ENCODE measurements at regions not wholly inside any gene's neighbourhood (a gene's known extent, or its start where the extent isn't known, plus 50 kb on each side); places are given as distances from the start of the nearest gene placed in this dataset.

DNA sequence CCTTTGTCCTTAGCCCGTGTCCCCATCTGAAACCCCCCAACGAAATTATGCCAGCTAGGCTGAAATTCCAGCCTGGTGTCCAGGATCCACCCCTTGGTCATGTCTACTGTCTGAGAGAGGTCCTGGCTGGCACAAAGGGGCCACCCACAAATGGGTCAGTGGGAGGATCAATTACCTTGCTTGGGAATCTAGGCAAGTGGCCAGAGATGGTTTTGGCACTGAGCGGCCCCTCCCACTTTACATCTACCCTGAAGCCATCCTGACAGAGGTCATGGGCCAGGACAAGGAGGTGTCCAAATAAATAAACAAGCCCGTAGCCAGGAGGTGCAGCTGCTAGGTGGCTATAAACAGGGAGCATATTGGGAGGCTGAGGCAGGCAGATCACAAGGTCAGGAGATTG lies 311.5 kb downstream of the MN1 start:
- H3K4me1 Mint-ChIP-seq (ENCODE audit: low read depth): no peaks in the 10 kb centered on the region
- H3K36me3 Mint-ChIP-seq (ENCODE audit: low read depth): no peaks in the 10 kb centered on the region
- H3K27me3 Mint-ChIP-seq: no peaks in the 10 kb centered on the region
- no peak overlapping the region for H3K27ac Mint-ChIP-seq
- intact Hi-C loops (cut with micrococcal nuclease): no loop called here
- no peak overlapping the region for H3K4me3 Mint-ChIP-seq
- peaks cover 8% of the 10 kb centered on the region for H3K9me3 Mint-ChIP-seq

GRCh38 chr22:27491888-27492287 lies 309.7 kb downstream of the MN1 start:
- intact Hi-C loops (cut with micrococcal nuclease): no loop called here
- no peaks in the 10 kb centered on the region for H3K4me1 Mint-ChIP-seq (ENCODE audit: low read depth)
- no peak overlapping the region for H3K27ac Mint-ChIP-seq

DNA sequence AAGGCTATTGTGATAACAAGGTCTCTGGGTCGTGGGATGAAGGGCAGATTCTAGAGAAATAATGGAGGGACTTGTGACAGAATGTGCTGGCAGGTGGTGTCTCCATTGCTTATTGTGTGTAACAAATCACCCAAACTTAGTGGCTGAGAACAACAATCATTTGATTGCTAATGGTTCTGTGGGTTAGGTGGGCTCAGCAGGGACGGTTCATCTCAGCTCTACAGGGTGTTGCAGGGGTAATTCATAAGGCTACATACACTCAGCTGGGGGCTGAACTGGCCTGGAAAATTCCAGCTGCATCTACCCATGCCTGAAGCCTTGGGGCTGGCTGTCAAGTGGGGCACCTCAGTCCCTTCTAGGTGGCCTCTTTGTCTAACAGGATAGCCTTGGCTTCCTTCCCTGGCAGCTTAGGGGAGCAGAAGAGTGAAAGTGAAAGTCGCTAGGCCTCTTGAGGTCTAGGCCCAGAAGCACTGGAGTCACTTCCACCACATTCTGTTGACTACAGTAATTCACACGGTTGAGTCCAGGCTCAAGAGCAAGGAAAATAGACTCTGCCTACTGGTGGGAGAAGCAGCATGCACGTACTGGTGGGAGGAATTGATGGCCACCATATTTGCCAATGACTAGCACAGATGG lies 308.9 kb downstream of the MN1 start:
- peaks cover 8% of the 10 kb centered on the region for H3K9me3 Mint-ChIP-seq

More at GRCh38 chr22:27491888-27492287, 309.7 kb downstream of the MN1 start:
- H3K9me3 Mint-ChIP-seq: peaks cover 8% of the 10 kb centered on the region
- no peaks in the 10 kb centered on the region for H3K36me3 Mint-ChIP-seq (ENCODE audit: low read depth)
- H3K27me3 Mint-ChIP-seq: no peaks in the 10 kb centered on the region
- H3K4me3 Mint-ChIP-seq: no peak overlapping the region

DNA sequence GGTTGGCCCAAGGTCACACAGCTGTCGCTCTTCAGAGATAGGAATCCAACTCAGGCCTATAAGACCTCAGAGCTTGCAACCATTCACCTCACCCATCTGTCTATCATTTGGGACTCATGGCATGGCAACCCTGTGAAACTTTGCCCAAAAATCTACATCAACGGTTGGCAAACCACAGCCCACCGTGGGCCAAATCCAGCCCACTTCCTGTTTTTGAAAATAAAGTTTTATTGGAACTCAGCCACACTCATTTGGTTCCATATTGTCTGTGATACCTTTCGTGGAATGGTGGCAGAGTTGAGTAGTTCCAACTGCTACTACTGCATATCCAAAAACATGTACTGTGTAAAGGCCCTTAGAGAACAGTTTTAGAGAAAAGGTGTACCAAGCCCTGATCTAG lies 307.8 kb downstream of the MN1 start:
- Mint-ChIP-seq H3K4me1 (ENCODE audit: low read depth) (no peaks in the 10 kb centered on the region), H3K36me3 (ENCODE audit: low read depth) (no peaks in the 10 kb centered on the region), H3K27ac (no peak overlapping the region), H3K27me3 (no peaks in the 10 kb centered on the region), H3K4me3 (no peak overlapping the region), H3K9me3 (peaks cover 8% of the 10 kb centered on the region)
- intact Hi-C loops (cut with micrococcal nuclease): no loop called here

More for the DNA sequence above, 308.9 kb downstream of the MN1 start:
- H3K4me3 Mint-ChIP-seq: no peak overlapping the region
- no peaks in the 10 kb centered on the region for H3K27me3 Mint-ChIP-seq
- H3K36me3 Mint-ChIP-seq (ENCODE audit: low read depth): no peaks in the 10 kb centered on the region
- H3K4me1 Mint-ChIP-seq (ENCODE audit: low read depth): no peaks in the 10 kb centered on the region
- no peak overlapping the region for H3K27ac Mint-ChIP-seq
- intact Hi-C loops (cut with micrococcal nuclease): no loop called here

DNA sequence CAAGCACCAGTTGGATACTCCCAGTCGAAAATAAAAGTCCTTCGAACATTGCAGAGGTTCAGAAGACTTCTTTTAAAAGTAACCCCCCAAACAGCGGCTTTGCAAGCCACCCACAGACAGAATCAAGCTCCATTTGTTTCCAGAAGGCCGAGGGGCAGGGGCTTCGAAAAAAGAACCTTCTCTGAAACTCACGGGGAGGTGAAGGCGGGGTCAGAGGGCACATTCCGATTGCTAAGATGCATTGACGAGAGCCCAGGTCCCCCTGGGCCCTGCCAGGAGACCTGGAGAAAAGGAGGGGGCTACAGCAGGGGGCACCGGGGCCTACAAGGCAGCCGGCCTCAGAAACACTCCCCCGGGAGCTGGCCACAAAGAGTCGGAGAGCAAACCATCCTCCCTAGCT lies 306.8 kb downstream of the MN1 start:
- intact Hi-C loops (cut with micrococcal nuclease): no loop called here
- Mint-ChIP-seq H3K36me3 (ENCODE audit: low read depth) (no peaks in the 10 kb centered on the region), H3K4me1 (ENCODE audit: low read depth) (no peaks in the 10 kb centered on the region), H3K27ac (no peak overlapping the region), H3K27me3 (no peaks in the 10 kb centered on the region), H3K9me3 (peaks cover 8% of the 10 kb centered on the region), H3K4me3 (no peak overlapping the region)

DNA sequence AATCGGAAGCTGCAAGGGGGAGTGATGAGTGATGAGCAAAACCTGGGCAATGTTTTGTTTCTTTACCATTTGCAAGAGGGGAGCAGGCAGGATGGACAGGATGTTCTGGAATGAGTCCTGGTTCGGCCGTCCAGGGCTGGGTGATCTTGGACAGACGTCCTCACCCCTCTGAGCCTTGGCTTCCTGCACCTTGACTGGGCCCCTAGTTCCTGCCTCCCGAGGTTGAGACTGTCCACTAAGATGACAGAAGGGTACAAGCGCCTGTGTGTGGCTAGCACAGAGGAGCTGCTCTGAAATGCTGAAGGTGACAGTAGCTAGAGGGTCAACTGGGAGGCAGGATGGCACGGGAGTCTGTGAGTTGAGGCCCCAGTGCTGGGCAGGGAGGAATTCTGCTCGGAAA lies 306.2 kb downstream of the MN1 start:
- Mint-ChIP-seq H3K27ac (no peak overlapping the region), H3K27me3 (no peaks in the 10 kb centered on the region), H3K4me1 (ENCODE audit: low read depth) (no peaks in the 10 kb centered on the region), H3K36me3 (ENCODE audit: low read depth) (no peaks in the 10 kb centered on the region), H3K4me3 (no peak overlapping the region), H3K9me3 (peaks cover 8% of the 10 kb centered on the region)
- intact Hi-C loops (cut with micrococcal nuclease): no loop called here

- Mint-ChIP-seq H3K36me3 (ENCODE audit: low read depth) (no peaks in the 10 kb centered on the region), H3K4me3 (no peak overlapping the region), H3K4me1 (ENCODE audit: low read depth) (no peaks in the 10 kb centered on the region), H3K27ac (no peak overlapping the region), H3K27me3 (no peaks in the 10 kb centered on the region), H3K9me3 (no peaks in the 10 kb centered on the region)
- intact Hi-C loops (cut with micrococcal nuclease): no loop called here
Observed at GRCh38 chr22:27499121-27499520, 302.4 kb downstream of the MN1 start.

- Mint-ChIP-seq H3K4me1 (ENCODE audit: low read depth) (no peaks in the 10 kb centered on the region), H3K27ac (no peak overlapping the region), H3K9me3 (no peaks in the 10 kb centered on the region), H3K36me3 (ENCODE audit: low read depth) (no peaks in the 10 kb centered on the region), H3K4me3 (no peak overlapping the region), H3K27me3 (no peaks in the 10 kb centered on the region)
- intact Hi-C loops (cut with micrococcal nuclease): no loop called here
Observed at GRCh38 chr22:27501191-27501936, 300.2 kb downstream of the MN1 start.

- no peaks in the 10 kb centered on the region for H3K9me3 Mint-ChIP-seq
- no peaks in the 10 kb centered on the region for H3K36me3 Mint-ChIP-seq (ENCODE audit: low read depth)
- H3K27me3 Mint-ChIP-seq: no peaks in the 10 kb centered on the region
- H3K4me1 Mint-ChIP-seq (ENCODE audit: low read depth): no peaks in the 10 kb centered on the region
- intact Hi-C loops (cut with micrococcal nuclease): no loop called here
- no peak overlapping the region for H3K27ac Mint-ChIP-seq
- no peak overlapping the region for H3K4me3 Mint-ChIP-seq
Observed at GRCh38 chr22:27502327-27502726, 299.2 kb downstream of the MN1 start.

- no peaks in the 10 kb centered on the region for H3K36me3 Mint-ChIP-seq (ENCODE audit: low read depth)
- no peaks in the 10 kb centered on the region for H3K27me3 Mint-ChIP-seq
- no peak overlapping the region for H3K4me3 Mint-ChIP-seq
- H3K27ac Mint-ChIP-seq: no peak overlapping the region
- H3K4me1 Mint-ChIP-seq (ENCODE audit: low read depth): no peaks in the 10 kb centered on the region
- no peaks in the 10 kb centered on the region for H3K9me3 Mint-ChIP-seq
- intact Hi-C loops (cut with micrococcal nuclease): no loop called here
Observed at GRCh38 chr22:27504360-27505253, 296.9 kb downstream of the MN1 start.

DNA sequence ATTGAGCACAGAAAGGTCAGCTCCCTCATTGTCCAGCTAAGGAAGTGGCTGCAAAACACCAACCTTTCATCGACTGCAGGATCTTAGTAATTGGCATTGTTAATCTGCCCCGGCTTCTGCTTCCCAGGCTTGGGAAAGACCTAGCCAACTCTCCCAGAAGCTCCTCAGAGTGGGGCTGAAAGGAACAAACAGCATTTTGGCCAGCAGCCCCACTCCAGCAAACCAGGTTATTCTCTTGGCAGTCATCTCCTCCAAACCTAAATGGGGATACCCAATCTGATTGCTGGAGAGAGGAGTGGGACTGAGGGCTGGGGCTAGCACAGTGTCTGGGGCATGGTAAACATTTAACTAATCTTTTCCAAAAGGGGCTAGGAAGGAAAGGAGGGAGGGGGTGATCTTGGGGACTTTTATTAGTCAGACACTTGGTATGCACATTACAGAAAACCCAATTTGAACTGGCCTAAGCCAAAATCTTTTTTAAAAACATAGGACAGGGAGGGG lies 294.4 kb downstream of the MN1 start:
- intact Hi-C loops (cut with micrococcal nuclease): no loop called here
- no peaks in the 10 kb centered on the region for H3K36me3 Mint-ChIP-seq (ENCODE audit: low read depth)
- H3K9me3 Mint-ChIP-seq: no peaks in the 10 kb centered on the region
- no peaks in the 10 kb centered on the region for H3K27me3 Mint-ChIP-seq
- H3K4me1 Mint-ChIP-seq (ENCODE audit: low read depth): peaks cover 2% of the 10 kb centered on the region
- no peak overlapping the region for H3K27ac Mint-ChIP-seq
- no peak overlapping the region for H3K4me3 Mint-ChIP-seq

DNA sequence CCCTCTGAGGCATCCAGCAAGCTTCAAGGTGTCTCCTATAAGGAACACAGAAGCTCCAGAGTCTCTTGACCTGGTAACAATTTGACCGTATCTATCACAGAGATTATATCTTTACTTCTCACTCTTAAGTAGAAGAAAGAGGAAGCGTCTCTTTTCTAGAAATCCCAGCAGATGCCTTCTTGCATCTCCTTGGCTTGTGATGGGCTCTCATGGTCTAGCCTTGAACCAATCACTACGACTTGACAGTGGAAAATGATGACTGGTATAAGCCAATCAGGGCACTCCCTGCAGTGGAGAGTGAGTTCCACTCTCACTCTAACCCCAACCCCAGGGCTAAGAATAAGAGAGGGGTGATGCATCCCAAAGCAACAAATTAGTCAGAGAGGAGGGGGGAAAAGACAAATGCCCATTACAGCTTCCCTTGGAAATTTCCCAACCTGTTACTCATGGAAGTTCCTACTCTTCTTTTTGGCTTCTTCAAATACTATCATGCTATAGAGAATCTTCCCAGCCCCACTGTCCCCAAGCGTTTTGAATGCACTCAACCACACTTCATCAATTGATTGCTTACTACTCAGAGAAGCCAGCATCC lies 293.5 kb downstream of the MN1 start:
- intact Hi-C loops (cut with micrococcal nuclease): no loop called here
- Mint-ChIP-seq H3K9me3 (no peaks in the 10 kb centered on the region), H3K36me3 (ENCODE audit: low read depth) (no peaks in the 10 kb centered on the region), H3K4me1 (ENCODE audit: low read depth) (peaks cover 11% of the 10 kb centered on the region), H3K27me3 (no peaks in the 10 kb centered on the region), H3K27ac (no peak overlapping the region), H3K4me3 (no peak overlapping the region)

GRCh38 chr22:27509132-27509920 lies 292.2 kb downstream of the MN1 start:
- H3K27ac Mint-ChIP-seq: no peak overlapping the region
- H3K36me3 Mint-ChIP-seq (ENCODE audit: low read depth): no peaks in the 10 kb centered on the region
- intact Hi-C loops (cut with micrococcal nuclease): no loop called here
- no peak overlapping the region for H3K4me3 Mint-ChIP-seq
- no peaks in the 10 kb centered on the region for H3K9me3 Mint-ChIP-seq
- H3K4me1 Mint-ChIP-seq (ENCODE audit: low read depth): peaks cover 11% of the 10 kb centered on the region
- H3K27me3 Mint-ChIP-seq: no peaks in the 10 kb centered on the region

All from dendritic cell treated with granulocyte-macrophage colony-stimulating factor and Interleukin-4, amounts not matched to agents 40 ng/mL and 50 ng/mL, for 4 days (primary cell).